Rectal smooth muscle tissue (tissue), 1 donor: ENCODE measurements at regions not wholly inside any gene's neighbourhood (a gene's known extent, or its start where the extent isn't known, plus 50 kb on each side); places are given as distances from the start of the nearest gene placed in this dataset.

Experiments
- H3K27ac ChIP-seq: one replicate; pipeline ENCODE4 v1.7.0; 2013; ENCODE audit warnings: low read depth, low read length, inconsistent platforms
- H3K27me3 ChIP-seq: one replicate; pipeline ENCODE4 v1.7.0; 2013; ENCODE audit warnings: low read length; ENCODE audit not compliant: control insufficient read depth, insufficient read depth
- H3K36me3 ChIP-seq: one replicate; pipeline ENCODE4 v1.7.0; 2013; ENCODE audit warnings: low read length; ENCODE audit not compliant: control insufficient read depth, insufficient read depth
- H3K4me1 ChIP-seq: one replicate; pipeline ENCODE4 v1.7.0; 2013; ENCODE audit warnings: low read length; ENCODE audit not compliant: control insufficient read depth, insufficient read depth
- H3K4me3 ChIP-seq: one replicate; pipeline ENCODE4 v1.7.0; 2013; ENCODE audit warnings: low read length
- H3K9ac ChIP-seq: one replicate; pipeline ENCODE4 v1.7.0; 2013; ENCODE audit warnings: low read length

DNA sequence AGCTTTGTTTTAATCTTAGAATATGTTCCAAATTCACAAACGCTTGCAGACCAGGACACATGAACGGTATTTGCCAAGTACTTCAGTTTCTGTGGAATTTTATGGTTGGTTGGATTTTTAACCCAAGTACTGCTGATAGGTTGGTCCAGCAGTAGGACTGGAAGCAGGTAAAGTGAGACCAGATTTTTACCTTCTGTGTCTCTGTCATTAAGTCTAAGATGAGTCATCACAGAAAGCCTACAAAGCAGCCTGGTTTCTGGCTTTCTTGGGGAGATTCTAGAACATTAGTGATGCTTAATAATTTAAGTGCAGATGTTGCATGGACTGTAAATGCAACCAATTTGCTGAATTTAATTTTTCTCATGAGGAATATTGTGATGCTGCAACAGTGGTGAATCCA, 100.5 kb downstream of the SCG2 start:
- Histone ChIP-seq H3K4me3 (no peak overlapping the region), H3K4me1 (no peaks in the 10 kb centered on the region), H3K27ac (no peak overlapping the region), H3K36me3 (no peaks in the 10 kb centered on the region), H3K27me3 (no peaks in the 10 kb centered on the region), H3K9ac (no peak overlapping the region)

DNA sequence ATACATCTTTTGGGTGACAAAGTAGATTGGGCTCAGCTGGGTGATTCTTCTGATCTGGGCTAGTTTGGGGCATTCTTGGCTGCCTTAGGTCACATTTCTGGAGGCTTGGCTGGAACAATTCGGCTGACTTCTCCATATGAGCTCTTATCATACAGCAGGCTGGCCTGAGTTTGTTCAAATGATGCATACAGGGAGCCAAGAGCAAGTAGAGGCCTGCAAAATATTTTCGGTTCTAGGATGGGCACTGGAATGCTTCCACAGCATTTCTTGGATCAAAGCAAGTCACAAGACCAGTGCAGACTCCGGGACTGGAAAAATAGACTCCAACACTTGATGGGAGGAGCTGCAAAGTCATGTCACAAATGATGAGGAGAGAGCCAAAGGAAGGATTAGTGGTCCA, 98.4 kb downstream of the SCG2 start:
- no peaks in the 10 kb centered on the region for H3K4me1 ChIP-seq
- H3K9ac ChIP-seq: no peak overlapping the region
- H3K36me3 ChIP-seq: no peaks in the 10 kb centered on the region
- H3K27ac ChIP-seq: no peak overlapping the region
- no peaks in the 10 kb centered on the region for H3K27me3 ChIP-seq
- no peak overlapping the region for H3K4me3 ChIP-seq

DNA sequence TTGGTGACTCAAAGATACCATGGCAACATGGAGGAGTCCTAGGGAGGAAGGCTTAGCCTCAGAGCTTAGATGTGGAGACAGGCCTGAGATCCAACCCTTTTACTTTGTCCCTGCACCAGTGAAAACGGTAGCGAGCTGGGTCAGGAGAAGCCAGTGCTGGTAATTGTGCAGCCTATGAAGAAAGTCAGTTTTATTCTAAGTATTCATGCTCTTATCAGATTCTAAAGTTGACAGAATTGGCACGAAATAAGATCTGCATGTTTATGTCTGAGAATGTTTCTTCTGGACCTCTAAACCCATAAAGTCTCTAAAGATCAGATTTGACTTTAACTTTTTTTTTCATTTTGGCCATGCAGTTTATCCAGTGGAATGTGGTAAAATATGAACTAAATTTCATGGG, 93.8 kb downstream of the SCG2 start:
- H3K36me3 ChIP-seq: no peaks in the 10 kb centered on the region
- no peak overlapping the region for H3K4me3 ChIP-seq
- H3K27ac ChIP-seq: no peak overlapping the region
- no peaks in the 10 kb centered on the region for H3K4me1 ChIP-seq
- no peak overlapping the region for H3K9ac ChIP-seq
- no peaks in the 10 kb centered on the region for H3K27me3 ChIP-seq

DNA sequence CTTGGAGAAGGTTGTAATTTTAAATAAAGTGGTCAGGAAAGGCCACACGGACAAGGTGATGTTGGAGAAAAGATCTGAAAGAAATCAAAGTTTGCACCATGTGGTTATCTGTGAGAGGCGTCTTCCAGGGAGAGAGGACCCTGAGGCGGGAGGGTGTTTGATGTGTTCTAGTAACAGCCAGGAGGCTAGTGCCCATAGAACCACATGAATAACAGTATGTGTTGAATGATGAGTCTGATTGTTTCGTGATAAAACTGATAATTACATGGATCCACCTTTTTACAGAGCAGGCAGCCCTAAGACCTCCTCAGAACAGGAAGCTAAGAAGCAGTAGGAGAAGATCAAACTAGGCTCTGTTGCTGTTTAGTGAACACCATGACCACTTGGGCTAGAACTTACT, 91.4 kb downstream of the SCG2 start:
- no peak overlapping the region for H3K27ac ChIP-seq
- no peak overlapping the region for H3K9ac ChIP-seq
- no peak overlapping the region for H3K4me3 ChIP-seq
- H3K27me3 ChIP-seq: no peaks in the 10 kb centered on the region
- H3K36me3 ChIP-seq: no peaks in the 10 kb centered on the region
- H3K4me1 ChIP-seq: no peaks in the 10 kb centered on the region

DNA sequence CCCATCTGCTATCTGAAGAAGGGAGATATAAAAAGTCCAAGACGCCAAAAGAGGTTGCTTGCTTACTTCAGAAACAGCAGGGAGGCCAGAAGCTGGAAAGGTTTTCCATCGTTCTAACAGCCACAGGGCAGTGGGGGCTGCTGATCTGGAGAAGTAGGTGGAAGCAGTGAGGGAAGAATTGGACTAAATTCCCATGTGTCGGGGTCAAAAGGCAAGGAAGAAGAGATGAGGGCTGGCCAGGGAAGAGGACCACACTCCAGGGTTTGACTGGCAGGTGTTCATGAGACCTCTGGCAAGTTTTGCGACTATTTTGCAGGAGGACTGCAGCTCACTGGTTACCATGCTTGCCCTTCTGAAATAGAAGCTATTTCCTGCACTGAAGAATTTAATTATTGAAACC, 91.0 kb downstream of the SCG2 start:
- no peaks in the 10 kb centered on the region for H3K36me3 ChIP-seq
- H3K4me1 ChIP-seq: no peaks in the 10 kb centered on the region
- no peak overlapping the region for H3K27ac ChIP-seq
- no peak overlapping the region for H3K4me3 ChIP-seq
- H3K27me3 ChIP-seq: no peaks in the 10 kb centered on the region
- no peak overlapping the region for H3K9ac ChIP-seq

DNA sequence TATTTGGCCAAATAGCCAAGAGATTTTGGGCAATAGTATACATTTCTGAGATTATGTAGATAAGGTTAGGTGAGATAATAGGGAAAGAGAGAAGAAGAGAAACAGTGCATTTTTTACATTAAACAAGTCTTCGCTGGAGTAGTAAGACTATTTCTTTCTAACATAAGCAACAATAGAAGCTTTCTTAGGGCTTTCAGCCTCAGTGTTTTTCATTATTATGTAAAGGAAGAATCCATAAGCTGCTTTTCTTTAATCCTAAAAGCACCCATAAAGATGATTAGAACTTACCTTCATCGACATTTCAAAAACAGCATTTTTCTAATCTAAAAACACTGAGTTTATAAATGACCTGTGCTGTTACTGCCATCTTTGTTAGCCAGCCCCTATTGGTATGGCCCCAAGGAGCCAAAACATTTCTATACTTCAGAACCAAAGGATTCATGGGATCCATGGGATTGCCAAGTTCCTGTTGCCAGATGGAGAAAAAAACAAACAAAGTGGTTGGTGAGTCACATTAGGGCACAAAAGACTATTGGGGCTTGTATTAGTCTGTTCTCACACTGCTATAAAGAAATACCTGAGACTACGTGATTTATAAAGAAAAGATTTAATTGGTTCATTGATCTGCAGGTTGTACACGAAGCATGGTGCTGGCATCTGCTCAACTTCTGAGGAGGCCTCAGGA, 88.2 kb downstream of the SCG2 start:
- H3K27ac ChIP-seq: no peak overlapping the region
- no peak overlapping the region for H3K9ac ChIP-seq
- H3K4me1 ChIP-seq: no peaks in the 10 kb centered on the region
- no peak overlapping the region for H3K4me3 ChIP-seq
- no peaks in the 10 kb centered on the region for H3K36me3 ChIP-seq
- H3K27me3 ChIP-seq: no peaks in the 10 kb centered on the region

DNA sequence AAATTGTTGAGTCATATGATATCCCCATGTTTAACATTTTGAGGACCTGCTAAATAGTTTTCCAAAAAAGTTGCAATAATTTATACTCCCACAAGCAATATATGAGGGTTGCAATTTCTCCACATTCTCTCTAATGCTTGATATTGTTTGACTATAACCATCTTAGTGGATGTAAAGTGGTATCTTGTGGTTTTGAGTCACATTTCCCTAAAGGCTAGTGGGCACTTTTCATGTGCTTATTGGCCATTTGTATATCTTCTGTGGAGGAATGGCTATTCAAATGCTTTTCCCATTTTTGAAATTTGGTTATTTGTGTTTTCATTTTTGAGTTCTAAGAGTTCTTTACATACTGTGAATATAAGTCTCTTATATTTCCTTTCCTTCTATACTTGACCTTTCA, 82.7 kb downstream of the SCG2 start:
- no peaks in the 10 kb centered on the region for H3K27me3 ChIP-seq
- H3K4me3 ChIP-seq: no peak overlapping the region
- no peaks in the 10 kb centered on the region for H3K4me1 ChIP-seq
- no peaks in the 10 kb centered on the region for H3K36me3 ChIP-seq
- no peak overlapping the region for H3K9ac ChIP-seq
- H3K27ac ChIP-seq: no peak overlapping the region

DNA sequence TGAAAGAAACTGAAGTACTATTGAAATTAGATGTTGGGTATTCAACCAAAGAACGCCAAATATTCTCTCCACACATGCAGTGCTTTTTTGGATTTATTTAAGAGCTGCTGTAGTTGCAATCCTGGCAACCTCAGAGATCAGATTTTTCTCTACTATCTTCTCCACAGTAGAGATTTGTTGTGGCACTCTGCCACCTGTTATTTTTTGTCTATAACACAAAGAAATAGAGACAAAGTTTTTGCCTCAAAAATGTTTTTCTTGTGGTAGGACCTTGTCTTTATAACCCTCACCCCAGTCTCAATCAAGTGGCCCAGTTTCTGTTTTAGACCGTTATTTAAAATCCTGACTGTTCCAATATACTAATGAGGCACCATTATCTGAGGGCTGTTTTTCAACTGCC, 79.4 kb downstream of the SCG2 start:
- no peaks in the 10 kb centered on the region for H3K27me3 ChIP-seq
- H3K27ac ChIP-seq: no peak overlapping the region
- no peaks in the 10 kb centered on the region for H3K4me1 ChIP-seq
- no peak overlapping the region for H3K4me3 ChIP-seq
- H3K9ac ChIP-seq: no peak overlapping the region
- no peaks in the 10 kb centered on the region for H3K36me3 ChIP-seq

DNA sequence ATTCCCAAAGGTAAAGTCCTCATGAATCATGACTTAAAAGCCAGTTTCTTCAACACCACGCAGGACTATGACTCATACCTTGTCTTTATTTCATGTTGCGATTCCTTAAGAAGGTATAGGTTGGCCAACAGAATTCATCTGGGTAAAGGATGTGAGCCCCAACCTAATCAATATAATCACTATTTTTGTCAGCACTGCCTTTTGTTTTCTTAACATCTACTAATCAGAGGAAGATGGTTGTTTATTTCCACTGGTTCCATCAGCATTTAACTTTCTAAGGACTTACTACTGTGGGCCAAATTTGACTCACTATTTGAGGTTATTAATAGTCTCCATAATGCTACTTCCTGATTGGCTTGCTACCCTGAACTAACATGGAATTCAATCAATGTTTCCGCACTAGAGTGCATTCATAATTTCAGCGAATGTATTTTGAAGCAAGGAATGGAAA, 78.6 kb downstream of the SCG2 start:
- no peak overlapping the region for H3K27ac ChIP-seq
- no peak overlapping the region for H3K4me3 ChIP-seq
- no peaks in the 10 kb centered on the region for H3K4me1 ChIP-seq
- H3K9ac ChIP-seq: no peak overlapping the region
- H3K36me3 ChIP-seq: no peaks in the 10 kb centered on the region
- no peaks in the 10 kb centered on the region for H3K27me3 ChIP-seq

DNA sequence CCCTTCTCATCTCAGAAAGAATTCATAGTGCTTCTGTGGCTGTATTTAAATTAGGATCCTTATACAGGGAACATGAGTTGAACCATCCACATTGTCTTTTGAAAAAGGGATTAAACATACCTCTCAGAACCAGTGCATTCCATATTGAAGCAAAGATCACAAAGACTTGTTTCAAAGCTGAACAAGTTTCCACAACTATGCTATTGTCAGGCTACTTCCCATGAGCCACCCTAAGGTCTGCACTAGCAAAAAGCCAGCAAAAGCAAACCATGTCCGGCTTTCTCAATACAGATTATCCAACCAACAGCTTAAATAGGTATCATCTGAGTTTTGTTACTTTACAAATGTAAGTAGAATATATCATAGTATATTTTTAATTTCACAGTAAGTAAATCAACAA, 78.1 kb downstream of the SCG2 start:
- Histone ChIP-seq H3K9ac (no peak overlapping the region), H3K4me3 (no peak overlapping the region), H3K27ac (no peak overlapping the region), H3K4me1 (no peaks in the 10 kb centered on the region), H3K27me3 (no peaks in the 10 kb centered on the region), H3K36me3 (no peaks in the 10 kb centered on the region)

DNA sequence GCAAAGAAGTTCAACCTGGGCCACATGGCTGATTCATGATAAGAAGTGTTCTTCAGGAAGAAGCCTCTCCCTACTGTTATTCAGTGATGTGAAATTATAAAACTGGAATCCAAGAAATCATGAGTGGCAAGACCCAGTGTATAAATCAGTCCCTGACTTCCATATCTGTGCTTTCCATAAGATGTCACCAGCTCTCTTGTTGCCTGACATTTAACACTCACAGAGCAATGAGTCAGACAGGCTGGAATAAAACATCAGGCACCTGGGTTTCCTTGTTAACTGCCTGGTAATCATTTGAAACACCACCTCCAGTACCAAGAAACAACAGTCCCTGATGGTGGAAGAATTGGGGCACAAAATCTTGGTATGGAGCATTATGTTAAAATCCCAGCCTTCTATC, 76.1 kb downstream of the SCG2 start:
- no peaks in the 10 kb centered on the region for H3K27me3 ChIP-seq
- H3K9ac ChIP-seq: no peak overlapping the region
- H3K36me3 ChIP-seq: no peaks in the 10 kb centered on the region
- H3K4me3 ChIP-seq: no peak overlapping the region
- H3K27ac ChIP-seq: no peak overlapping the region
- no peaks in the 10 kb centered on the region for H3K4me1 ChIP-seq

DNA sequence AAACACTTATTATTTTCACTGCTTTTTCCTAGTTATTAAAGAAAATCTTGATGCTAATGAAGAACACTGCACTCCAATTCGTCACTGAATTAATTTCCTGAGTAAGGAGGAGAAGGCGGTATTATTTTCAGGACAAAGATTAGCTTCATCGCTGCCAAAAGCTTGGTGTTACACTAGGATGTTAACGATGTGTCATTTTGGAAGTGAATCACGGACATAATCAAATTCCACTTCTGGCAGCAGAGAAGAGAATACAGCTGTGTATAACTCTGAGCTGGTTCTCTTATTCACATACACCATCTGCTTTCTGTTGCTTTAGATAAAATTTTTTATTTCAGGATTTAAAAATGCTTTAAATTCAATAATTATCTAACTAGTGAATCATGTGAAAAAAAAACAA, 74.1 kb downstream of the SCG2 start:
- Histone ChIP-seq H3K27me3 (no peaks in the 10 kb centered on the region), H3K27ac (no peak overlapping the region), H3K4me1 (no peaks in the 10 kb centered on the region), H3K9ac (no peak overlapping the region), H3K36me3 (no peaks in the 10 kb centered on the region), H3K4me3 (no peak overlapping the region)

DNA sequence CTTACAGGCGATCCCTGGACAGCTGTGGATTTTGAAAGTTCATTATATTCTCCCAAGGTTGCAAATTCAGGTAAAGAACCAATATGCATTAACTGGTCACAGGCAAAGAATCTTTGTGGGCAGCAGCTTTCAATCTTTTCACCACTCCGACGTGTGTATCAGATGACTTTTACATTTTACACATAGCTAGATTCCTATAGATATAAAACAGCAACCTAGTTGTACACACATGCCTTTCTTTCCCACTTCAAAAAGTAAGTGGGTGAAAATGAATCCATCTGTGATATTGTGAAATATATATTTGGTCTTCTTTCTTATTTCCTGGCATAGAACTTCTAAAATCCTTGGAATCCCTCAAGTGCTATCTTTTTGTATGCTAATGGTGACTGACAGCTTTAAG, 72.5 kb downstream of the SCG2 start:
- Histone ChIP-seq H3K9ac (no peak overlapping the region), H3K36me3 (no peaks in the 10 kb centered on the region), H3K27me3 (no peaks in the 10 kb centered on the region), H3K4me1 (no peaks in the 10 kb centered on the region), H3K27ac (no peak overlapping the region), H3K4me3 (no peak overlapping the region)
